ENCODE measurements at regions not wholly inside any gene's neighbourhood (a gene's known extent, or its start where the extent isn't known, plus 50 kb on each side); places are given as distances from the start of the nearest gene placed in this dataset.

DNA sequence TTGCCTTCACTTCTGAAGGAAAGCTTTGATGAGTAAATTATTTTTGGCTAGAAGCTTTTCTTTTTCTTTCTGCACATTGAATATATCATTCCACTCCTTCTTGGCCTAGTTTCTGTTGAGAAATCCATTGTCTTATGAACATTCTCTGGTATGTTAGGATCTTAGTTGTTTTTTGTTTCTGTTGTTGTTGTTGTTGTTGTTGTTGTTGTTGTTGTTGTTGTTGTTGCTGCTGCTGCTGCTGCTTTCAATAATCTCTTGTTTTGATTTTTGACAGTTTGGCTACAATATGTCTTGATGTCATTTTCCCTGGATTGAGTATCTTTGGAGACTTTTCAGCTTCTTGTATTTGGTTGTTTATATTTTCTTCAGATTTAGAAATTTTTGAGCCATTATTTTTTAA, 836.5 kb upstream of the MAN1A1 start:
- no peak for TF ChIP-seq CTCF (IDR thresholded peaks at IDR 0.05)
- Mint-ChIP-seq H3K4me3 (no peak overlapping the region), H3K9me3 (no peaks in the 10 kb centered on the region), H3K27ac (no peak overlapping the region), H3K27me3 (ENCODE audit: low read depth, poor library complexity) (no peaks in the 10 kb centered on the region), H3K36me3 (ENCODE audit: low read depth) (no peaks in the 10 kb centered on the region), H3K4me1 (no peaks in the 10 kb centered on the region)
- DNase-seq, result no peak

GRCh38 chr6:120173250-120173649, 823.7 kb upstream of the MAN1A1 start:
- no peaks in the 10 kb centered on the region for H3K9me3 Mint-ChIP-seq
- no peak for DNase-seq
- no peaks in the 10 kb centered on the region for H3K27me3 Mint-ChIP-seq (ENCODE audit: low read depth, poor library complexity)
- no peak overlapping the region for H3K27ac Mint-ChIP-seq
- H3K4me3 Mint-ChIP-seq, result no peak overlapping the region
- H3K36me3 Mint-ChIP-seq (ENCODE audit: low read depth), result no peaks in the 10 kb centered on the region
- TF ChIP-seq CTCF (IDR thresholded peaks at IDR 0.05), result no peak
- H3K4me1 Mint-ChIP-seq, result no peaks in the 10 kb centered on the region

DNA sequence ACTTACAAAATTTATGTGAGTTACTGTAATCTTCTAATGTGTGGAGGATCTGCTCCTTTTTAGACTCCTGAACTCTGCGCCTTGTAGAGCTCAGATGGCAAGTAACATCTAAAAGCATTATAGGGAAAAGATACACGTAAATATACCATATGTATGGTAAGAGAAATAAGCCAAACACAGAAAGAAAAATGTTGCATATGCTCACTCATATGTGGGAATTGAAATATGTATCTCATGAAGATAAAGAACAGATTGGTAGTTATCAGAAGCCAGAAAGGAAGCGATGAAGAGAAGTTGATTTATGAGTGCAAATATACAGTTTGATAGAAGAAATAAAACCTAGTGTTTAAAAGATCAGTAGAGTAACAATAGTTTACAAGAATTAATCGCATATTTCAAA, 815.0 kb upstream of the MAN1A1 start:
- Mint-ChIP-seq H3K4me3 (no peak overlapping the region), H3K36me3 (ENCODE audit: low read depth) (no peaks in the 10 kb centered on the region), H3K27ac (no peak overlapping the region), H3K27me3 (ENCODE audit: low read depth, poor library complexity) (no peaks in the 10 kb centered on the region), H3K4me1 (no peaks in the 10 kb centered on the region), H3K9me3 (no peaks in the 10 kb centered on the region)
- no peak for DNase-seq
- no peak for TF ChIP-seq CTCF (IDR thresholded peaks at IDR 0.05)

GRCh38 chr6:120157873-120158272, 808.3 kb upstream of the MAN1A1 start:
- H3K4me1 Mint-ChIP-seq, result no peaks in the 10 kb centered on the region
- H3K36me3 Mint-ChIP-seq (ENCODE audit: low read depth), result no peaks in the 10 kb centered on the region
- no peak overlapping the region for H3K27ac Mint-ChIP-seq
- peaks cover 4% of the 10 kb centered on the region for H3K9me3 Mint-ChIP-seq
- TF ChIP-seq CTCF (IDR thresholded peaks at IDR 0.05), result no peak
- DNase-seq, result no peak
- H3K4me3 Mint-ChIP-seq, result no peak overlapping the region
- H3K27me3 Mint-ChIP-seq (ENCODE audit: low read depth, poor library complexity), result no peaks in the 10 kb centered on the region

DNA sequence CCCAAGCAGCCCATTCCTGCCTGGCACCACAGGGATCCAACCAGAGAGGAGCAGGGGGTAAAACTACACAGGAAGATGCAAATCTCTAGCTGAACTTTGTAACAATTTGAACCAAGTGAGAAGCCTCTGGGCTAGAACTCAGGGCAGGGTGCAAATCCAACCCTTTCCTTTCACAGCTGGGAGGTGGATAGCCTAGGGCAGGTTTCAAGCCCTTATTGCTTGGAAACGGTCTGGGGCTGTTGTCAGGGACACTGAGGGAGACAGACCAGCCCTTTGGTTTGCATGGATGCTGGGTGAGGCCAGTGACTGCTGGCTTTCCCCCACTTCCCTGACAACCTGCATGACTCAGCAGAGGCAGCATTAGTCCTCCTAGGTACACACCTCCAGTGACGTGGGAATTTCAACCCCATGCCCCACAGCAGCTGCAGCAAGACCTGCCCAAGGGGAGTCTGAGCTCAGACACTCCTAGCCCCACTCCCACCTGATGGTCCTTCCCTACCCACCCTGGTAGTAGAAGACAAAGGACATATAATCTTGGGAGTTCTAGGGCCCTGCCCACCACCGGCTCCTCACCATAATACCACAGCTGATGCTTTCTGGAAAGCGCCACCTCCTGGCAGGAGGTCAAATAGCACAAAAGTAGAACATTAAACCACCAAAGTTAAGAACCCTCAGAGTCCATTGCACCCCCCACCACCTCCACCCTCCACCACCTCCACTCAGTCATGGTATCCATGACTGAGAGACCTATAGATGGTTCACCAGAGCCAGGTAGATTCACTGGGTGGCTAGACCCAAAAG, 797.7 kb upstream of the MAN1A1 start:
- Mint-ChIP-seq H3K36me3 (ENCODE audit: low read depth) (no peaks in the 10 kb centered on the region), H3K27me3 (ENCODE audit: low read depth, poor library complexity) (peaks cover 4% of the 10 kb centered on the region), H3K4me3 (no peak overlapping the region), H3K4me1 (no peaks in the 10 kb centered on the region), H3K27ac (no peak overlapping the region), H3K9me3 (peaks cover 9% of the 10 kb centered on the region)
- DNase-seq, result no peak
- TF ChIP-seq CTCF (IDR thresholded peaks at IDR 0.05), result no peak

- Mint-ChIP-seq H3K27me3 (ENCODE audit: low read depth, poor library complexity) (no peaks in the 10 kb centered on the region), H3K4me1 (no peaks in the 10 kb centered on the region), H3K4me3 (no peak overlapping the region), H3K9me3 (no peaks in the 10 kb centered on the region), H3K36me3 (ENCODE audit: low read depth) (no peaks in the 10 kb centered on the region), H3K27ac (no peak overlapping the region)
- no peak for DNase-seq
- TF ChIP-seq CTCF (IDR thresholded peaks at IDR 0.05), result no peak
Observed at GRCh38 chr6:120141601-120142000, 792.0 kb upstream of the MAN1A1 start.
